ENCODE measurements at regions not wholly inside any gene's neighbourhood (a gene's known extent, or its start where the extent isn't known, plus 50 kb on each side); places are given as distances from the start of the nearest gene placed in this dataset.

DNA sequence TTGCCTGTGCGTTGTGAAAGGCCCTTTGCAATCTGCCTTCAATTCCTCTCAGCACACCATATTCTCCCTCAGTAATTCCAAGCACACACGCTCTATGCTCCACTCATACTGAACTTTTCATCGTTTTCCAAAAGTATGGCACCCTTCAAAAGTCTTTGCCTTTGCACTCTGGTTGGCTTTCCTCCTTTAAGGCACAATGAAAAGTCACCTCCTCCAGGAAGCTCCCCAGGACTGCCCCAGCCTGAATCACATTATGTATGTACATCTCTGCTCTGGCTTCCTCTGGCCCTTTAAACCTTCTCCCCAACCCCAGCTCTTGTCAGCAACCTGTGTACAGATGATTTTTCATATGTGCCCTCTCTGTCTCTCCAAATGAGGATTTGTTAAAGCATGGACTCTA, 250.7 kb downstream of the MAF start:
- peaks cover 0 to 1% (median 0%) of the 10 kb centered on the region in 3 donors for H3K36me3 Mint-ChIP-seq
- DNase-seq: no peak
- POLR2A ChIA-PET: no interaction called here

DNA sequence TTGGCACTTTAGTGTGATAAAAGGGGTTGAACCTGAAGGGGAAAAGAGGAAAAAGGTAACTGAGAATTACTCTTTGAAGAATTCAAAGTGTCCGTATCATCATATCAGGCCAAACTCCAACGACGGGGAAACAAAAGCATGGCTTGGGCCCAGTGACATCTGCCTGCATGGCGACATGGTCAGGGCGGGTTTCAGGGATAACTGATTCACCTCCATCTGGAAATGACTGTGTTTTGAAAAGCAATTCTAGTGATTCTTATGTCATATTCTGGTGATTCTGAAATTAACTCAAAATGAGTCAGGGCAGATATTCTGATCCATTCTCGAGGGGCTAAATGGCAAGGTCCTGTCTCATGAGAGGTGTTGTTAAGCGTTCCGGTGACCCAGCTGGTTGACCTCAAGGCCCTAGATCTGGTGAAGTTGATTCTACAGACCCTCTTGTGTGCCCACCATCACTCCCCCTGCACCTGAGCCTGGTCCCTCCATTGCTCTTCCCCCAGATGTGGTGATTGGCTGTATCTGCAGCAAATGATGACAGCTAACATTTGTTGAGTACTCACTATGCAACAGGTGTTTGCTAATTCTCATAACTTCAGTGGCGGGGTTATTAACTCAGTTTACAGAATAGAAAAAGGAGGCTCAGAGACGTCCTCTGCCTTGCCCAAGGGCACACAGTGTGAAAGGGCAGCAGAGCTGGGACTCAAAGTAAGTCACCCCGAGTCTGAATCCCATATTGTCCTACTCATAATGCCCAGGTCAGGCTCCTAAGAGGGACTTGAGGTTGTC, 251.8 kb downstream of the MAF start:
- POLR2A ChIA-PET: no interaction called here
- H3K36me3 ChIP-seq (ENCODE audit: insufficient read depth, low read length): no peaks in the 10 kb centered on the region

More for the DNA sequence above, 250.7 kb downstream of the MAF start:
- Histone ChIP-seq H3K27ac (ENCODE audit: low read depth, low read length) (no peak overlapping the region), H3K4me1 (ENCODE audit: insufficient read depth, low read length) (no peaks in the 10 kb centered on the region), H3K27me3 (ENCODE audit: insufficient read depth, low read length, poor library complexity, severe bottlenecking) (no peaks in the 10 kb centered on the region), H3K36me3 (ENCODE audit: insufficient read depth, low read length) (no peaks in the 10 kb centered on the region), H3K9me3 (ENCODE audit: low read length) (no peaks in the 10 kb centered on the region), H3K4me3 (ENCODE audit: low read length) (no peak overlapping the region)
- Mint-ChIP-seq H3K9me3 (no peaks in the 10 kb centered on the region), H3K4me1 (no peaks in the 10 kb centered on the region), H3K27me3 (no peaks in the 10 kb centered on the region), H3K4me3 (no peak overlapping the region), H3K27ac (peak overlapping the region in 2 of 8 donors; percentile 22 to 40)
- CTCF ChIA-PET: no interaction called here

DNA sequence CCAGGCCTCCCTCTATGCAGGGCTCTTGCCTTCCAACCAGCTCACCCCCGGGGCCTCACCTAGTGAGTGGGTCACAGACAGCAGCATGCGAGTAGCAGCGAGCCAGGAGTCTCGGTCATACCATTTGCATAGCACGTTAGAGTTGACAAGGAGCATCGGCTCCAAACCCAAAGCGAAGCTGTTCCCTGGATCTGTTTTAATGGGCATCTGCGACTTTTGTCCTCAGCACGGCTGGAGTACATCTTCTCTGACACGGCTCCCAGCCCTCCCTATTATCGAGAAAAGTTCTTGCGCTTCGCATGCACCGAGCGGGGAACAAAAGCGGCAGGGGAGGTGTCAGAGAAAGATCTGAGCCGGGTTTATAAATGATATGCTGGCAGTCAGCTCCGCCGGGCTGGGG, 253.3 kb downstream of the MAF start:
- Mint-ChIP-seq H3K36me3 (peaks cover 0 to 1% (median 0%) of the 10 kb centered on the region in 3 donors), H3K27me3 (no peaks in the 10 kb centered on the region), H3K4me3 (no peak overlapping the region), H3K9me3 (no peaks in the 10 kb centered on the region), H3K27ac (no peak overlapping the region), H3K4me1 (peaks cover 0 to 4% (median 0%) of the 10 kb centered on the region in 3 donors)
- Histone ChIP-seq H3K27me3 (ENCODE audit: insufficient read depth, low read length, poor library complexity, severe bottlenecking) (no peaks in the 10 kb centered on the region), H3K9me3 (ENCODE audit: low read length) (no peaks in the 10 kb centered on the region), H3K4me1 (ENCODE audit: insufficient read depth, low read length) (no peaks in the 10 kb centered on the region), H3K4me3 (ENCODE audit: low read length) (no peak overlapping the region), H3K36me3 (ENCODE audit: insufficient read depth, low read length) (no peaks in the 10 kb centered on the region), H3K27ac (ENCODE audit: low read depth, low read length) (no peak overlapping the region)
- ChIA-PET POLR2A (no interaction called here), CTCF (no interaction called here)
- no peak for DNase-seq

More for the DNA sequence above, 251.8 kb downstream of the MAF start:
- Histone ChIP-seq H3K4me3 (ENCODE audit: low read length) (no peak overlapping the region), H3K4me1 (ENCODE audit: insufficient read depth, low read length) (no peaks in the 10 kb centered on the region), H3K27ac (ENCODE audit: low read depth, low read length) (no peak overlapping the region), H3K27me3 (ENCODE audit: insufficient read depth, low read length, poor library complexity, severe bottlenecking) (no peaks in the 10 kb centered on the region), H3K9me3 (ENCODE audit: low read length) (no peaks in the 10 kb centered on the region)
- Mint-ChIP-seq H3K4me1 (no peaks in the 10 kb centered on the region), H3K9me3 (no peaks in the 10 kb centered on the region), H3K4me3 (no peak overlapping the region), H3K27ac (peak overlapping the region in 2 of 8 donors; percentile 0 to 50), H3K27me3 (no peaks in the 10 kb centered on the region), H3K36me3 (peaks cover 0 to 1% (median 0%) of the 10 kb centered on the region in 3 donors)
- CTCF ChIA-PET: no interaction called here
- no peak for DNase-seq

DNA sequence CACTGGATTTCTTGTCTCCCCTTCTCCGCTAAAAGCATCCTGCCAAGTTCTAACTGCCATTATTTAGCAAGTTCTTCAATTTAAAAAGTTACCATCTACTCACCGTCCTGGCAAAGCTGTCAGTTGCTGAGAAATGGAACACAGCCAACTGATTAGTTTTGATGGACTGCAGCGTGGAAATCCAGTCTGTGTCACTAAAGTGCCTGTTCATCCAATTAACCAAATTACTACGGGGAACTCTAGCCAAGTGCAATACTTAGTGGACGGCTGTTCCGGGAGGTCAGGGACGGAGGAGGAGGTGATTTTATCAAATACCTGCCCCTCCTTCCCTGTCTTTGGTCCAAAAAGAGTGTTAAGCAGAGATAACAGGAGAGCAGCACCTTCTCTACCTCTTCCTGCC, 260.7 kb downstream of the MAF start:
- CTCF ChIA-PET: no interaction called here
- POLR2A ChIA-PET: no interaction called here
- Mint-ChIP-seq H3K9me3 (peaks cover 0 to 2% (median 0%) of the 10 kb centered on the region in 5 donors), H3K4me3 (no peak overlapping the region), H3K4me1 (peaks cover 0 to 16% (median 5%) of the 10 kb centered on the region in 3 donors), H3K27ac (no peak overlapping the region), H3K36me3 (peaks cover 0 to 6% (median 0%) of the 10 kb centered on the region in 3 donors), H3K27me3 (no peaks in the 10 kb centered on the region)
- Histone ChIP-seq H3K36me3 (ENCODE audit: insufficient read depth, low read length) (no peaks in the 10 kb centered on the region), H3K9me3 (ENCODE audit: low read length) (no peaks in the 10 kb centered on the region), H3K27me3 (ENCODE audit: insufficient read depth, low read length, poor library complexity, severe bottlenecking) (no peaks in the 10 kb centered on the region), H3K4me1 (ENCODE audit: insufficient read depth, low read length) (no peaks in the 10 kb centered on the region), H3K27ac (ENCODE audit: low read depth, low read length) (no peak overlapping the region), H3K4me3 (ENCODE audit: low read length) (no peak overlapping the region)
- DNase-seq: no peak

DNA sequence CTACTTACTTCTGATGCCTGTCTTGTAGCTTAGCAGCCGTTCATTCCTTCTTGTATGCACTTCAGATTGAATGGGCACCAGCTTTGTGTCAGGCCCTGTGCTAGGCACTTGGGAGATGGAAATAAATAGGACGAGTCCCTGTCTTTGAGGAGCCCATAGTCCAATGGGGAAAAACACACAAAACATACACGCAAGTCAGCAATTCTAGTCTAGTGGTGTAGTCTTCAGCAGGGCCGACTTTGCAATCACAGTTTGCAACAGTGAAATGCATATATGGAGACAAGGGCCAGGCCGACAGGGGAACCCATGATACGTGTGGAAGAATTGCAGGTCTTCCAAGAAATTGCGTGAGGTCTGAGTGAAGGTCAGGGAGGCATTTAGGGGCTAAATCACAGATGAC, 262.6 kb downstream of the MAF start:
- POLR2A ChIA-PET: no interaction called here
- Mint-ChIP-seq H3K27ac (no peak overlapping the region), H3K36me3 (peaks cover 0 to 6% (median 2%) of the 10 kb centered on the region in 3 donors), H3K9me3 (peaks cover 0 to 2% (median 0%) of the 10 kb centered on the region in 5 donors), H3K4me1 (peaks cover 0 to 21% (median 5%) of the 10 kb centered on the region in 3 donors), H3K4me3 (no peak overlapping the region), H3K27me3 (no peaks in the 10 kb centered on the region)
- no peak overlapping the region for H3K27ac ChIP-seq (ENCODE audit: low read depth, low read length)
- no peaks in the 10 kb centered on the region for H3K9me3 ChIP-seq (ENCODE audit: low read length)
- CTCF ChIA-PET: no interaction called here
- H3K27me3 ChIP-seq (ENCODE audit: insufficient read depth, low read length, poor library complexity, severe bottlenecking): no peaks in the 10 kb centered on the region
- no peaks in the 10 kb centered on the region for H3K36me3 ChIP-seq (ENCODE audit: insufficient read depth, low read length)
- no peak overlapping the region for H3K4me3 ChIP-seq (ENCODE audit: low read length)
- no peak for DNase-seq
- H3K4me1 ChIP-seq (ENCODE audit: insufficient read depth, low read length): no peaks in the 10 kb centered on the region

DNA sequence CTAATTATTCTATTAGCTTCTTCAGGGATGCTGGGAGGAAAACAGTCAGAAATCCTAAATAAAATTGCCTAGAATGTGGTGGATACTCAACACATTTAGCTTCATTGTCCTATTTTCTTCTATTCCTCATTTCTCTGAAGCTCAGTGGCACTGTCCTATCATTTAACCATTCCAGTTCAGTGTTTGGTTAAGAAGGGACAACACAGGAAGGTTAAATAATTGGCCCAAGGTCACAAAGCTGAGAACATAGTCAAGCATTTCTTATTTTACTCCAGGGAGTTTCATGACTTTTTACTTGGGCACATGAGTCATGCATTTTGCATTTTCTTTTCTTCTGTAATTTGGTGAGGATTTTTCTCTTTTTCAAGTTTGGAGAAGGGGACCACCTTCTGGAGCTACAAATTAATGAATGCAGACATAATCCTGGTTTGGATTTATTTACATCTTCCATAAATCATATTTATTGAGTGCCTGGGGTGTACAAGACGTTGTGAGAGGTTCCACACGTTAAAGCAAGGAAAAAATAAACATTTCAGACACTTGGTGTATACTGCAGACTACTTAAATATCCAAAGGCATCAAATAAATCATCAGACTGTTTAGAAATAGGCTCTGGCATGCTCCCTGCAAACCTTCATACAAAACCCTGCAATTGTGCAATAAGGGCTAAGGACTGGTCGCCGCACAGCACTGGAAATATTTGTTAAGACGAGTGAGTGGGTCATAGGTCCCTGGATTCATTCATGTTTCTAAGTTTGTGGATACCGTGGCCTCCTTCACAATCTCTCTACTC, 263.9 kb downstream of the MAF start:
- no peak for DNase-seq
- H3K27me3 ChIP-seq (ENCODE audit: insufficient read depth, low read length, poor library complexity, severe bottlenecking): no peaks in the 10 kb centered on the region
- CTCF ChIA-PET: interaction anchor here (1.6 kb wide), 1 partner anchor 65 kb away, joined by 3 read pairs; no protein-coding TSS in a partner anchor
- H3K4me3 ChIP-seq (ENCODE audit: low read length): no peak overlapping the region
- no peaks in the 10 kb centered on the region for H3K36me3 ChIP-seq (ENCODE audit: insufficient read depth, low read length)
- peaks cover 0 to 2% of the 10 kb centered on the region in 2 donors for H3K27me3 Mint-ChIP-seq
- H3K27ac Mint-ChIP-seq: peak overlapping the region in 1 of 8 donors; percentile 70
- H3K4me3 Mint-ChIP-seq: no peak overlapping the region
- peaks cover 0 to 6% (median 2%) of the 10 kb centered on the region in 3 donors for H3K36me3 Mint-ChIP-seq
- H3K27ac ChIP-seq (ENCODE audit: low read depth, low read length): no peak overlapping the region
- POLR2A ChIA-PET: no interaction called here
- H3K4me1 Mint-ChIP-seq: peaks cover 0 to 12% (median 2%) of the 10 kb centered on the region in 3 donors
- no peaks in the 10 kb centered on the region for H3K9me3 ChIP-seq (ENCODE audit: low read length)
- H3K9me3 Mint-ChIP-seq: peaks cover 0 to 2% (median 0%) of the 10 kb centered on the region in 5 donors
- no peaks in the 10 kb centered on the region for H3K4me1 ChIP-seq (ENCODE audit: insufficient read depth, low read length)

DNA sequence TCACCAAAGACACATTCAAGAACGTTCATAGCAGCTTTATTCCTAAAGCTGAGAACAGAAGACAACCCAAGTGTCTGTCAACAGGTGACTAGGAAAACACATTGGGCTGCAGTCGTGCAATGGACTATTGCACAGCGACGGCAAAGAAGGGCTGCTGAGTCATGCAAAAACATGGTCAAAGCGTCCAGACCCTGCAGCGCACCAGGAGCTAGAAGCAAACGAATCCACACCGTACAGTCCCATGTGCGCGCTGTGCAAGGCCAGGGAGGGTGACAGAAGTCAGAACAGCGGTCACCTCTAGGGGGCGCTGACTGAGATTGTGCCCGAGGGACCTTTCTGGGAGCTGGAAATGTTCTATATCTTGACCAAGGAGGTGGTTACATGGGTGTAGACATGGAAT, 266.4 kb downstream of the MAF start:
- H3K4me1 Mint-ChIP-seq: peaks cover 0 to 5% (median 0%) of the 10 kb centered on the region in 3 donors
- no peak overlapping the region for H3K4me3 ChIP-seq (ENCODE audit: low read length)
- POLR2A ChIA-PET: no interaction called here
- peaks cover 0 to 6% (median 2%) of the 10 kb centered on the region in 3 donors for H3K36me3 Mint-ChIP-seq
- DNase-seq: peak in 2 of 5 donors; percentile 12 to 17
- no peaks in the 10 kb centered on the region for H3K9me3 Mint-ChIP-seq
- H3K4me1 ChIP-seq (ENCODE audit: insufficient read depth, low read length): no peaks in the 10 kb centered on the region
- no peak overlapping the region for H3K4me3 Mint-ChIP-seq
- no peak overlapping the region for H3K27ac Mint-ChIP-seq
- H3K36me3 ChIP-seq (ENCODE audit: insufficient read depth, low read length): no peaks in the 10 kb centered on the region
- H3K9me3 ChIP-seq (ENCODE audit: low read length): no peaks in the 10 kb centered on the region
- CTCF ChIA-PET: interaction anchor here (0.7 to 1.9 kb wide), 4 partner anchors 10 to 78 kb away, joined by 3 to 7 read pairs (median 4); no protein-coding TSS in a partner anchor
- H3K27me3 ChIP-seq (ENCODE audit: insufficient read depth, low read length, poor library complexity, severe bottlenecking): no peaks in the 10 kb centered on the region
- no peak overlapping the region for H3K27ac ChIP-seq (ENCODE audit: low read depth, low read length)
- peaks cover 0 to 7% of the 10 kb centered on the region in 2 donors for H3K27me3 Mint-ChIP-seq

DNA sequence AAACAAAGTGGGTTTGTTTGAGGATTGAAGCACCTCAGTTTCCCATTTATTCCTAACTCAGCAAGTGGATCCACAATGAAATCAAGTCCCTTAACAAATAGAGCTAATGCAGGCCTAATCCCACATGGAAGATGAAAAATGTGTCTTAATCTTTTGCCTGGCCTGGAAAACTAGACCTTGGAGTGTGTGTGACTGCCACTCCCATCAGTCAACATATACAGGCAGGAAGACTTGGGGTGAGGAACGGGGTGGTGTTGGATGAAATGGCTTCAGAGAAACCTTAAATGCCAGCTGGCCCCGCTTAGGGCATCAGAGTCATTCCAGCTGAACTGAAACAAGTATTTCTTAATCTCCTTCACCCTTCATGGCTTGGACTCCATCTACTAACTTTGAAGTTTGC, 269.5 kb downstream of the MAF start:
- H3K36me3 ChIP-seq (ENCODE audit: insufficient read depth, low read length): no peaks in the 10 kb centered on the region
- no peak overlapping the region for H3K27ac ChIP-seq (ENCODE audit: low read depth, low read length)
- peaks cover 4 to 13% (median 9%) of the 10 kb centered on the region in 3 donors for H3K4me1 Mint-ChIP-seq
- H3K27me3 ChIP-seq (ENCODE audit: insufficient read depth, low read length, poor library complexity, severe bottlenecking): no peaks in the 10 kb centered on the region
- ChIA-PET POLR2A (no interaction called here), CTCF (no interaction called here)
- no peak overlapping the region for H3K4me3 ChIP-seq (ENCODE audit: low read length)
- H3K27ac Mint-ChIP-seq: no peak overlapping the region
- H3K4me3 Mint-ChIP-seq: no peak overlapping the region
- no peaks in the 10 kb centered on the region for H3K4me1 ChIP-seq (ENCODE audit: insufficient read depth, low read length)
- H3K36me3 Mint-ChIP-seq: peaks cover 0 to 2% (median 0%) of the 10 kb centered on the region in 3 donors
- DNase-seq: no peak
- no peaks in the 10 kb centered on the region for H3K9me3 ChIP-seq (ENCODE audit: low read length)
- peaks cover 0 to 10% of the 10 kb centered on the region in 2 donors for H3K27me3 Mint-ChIP-seq
- no peaks in the 10 kb centered on the region for H3K9me3 Mint-ChIP-seq
